HG02870 (cell line): ENCODE measurements at regions not wholly inside any gene's neighbourhood (a gene's known extent, or its start where the extent isn't known, plus 50 kb on each side); places are given as distances from the start of the nearest gene placed in this dataset.

Experiments used
- ATAC-seq: cut with Tn5 transposase; IDR thresholded peaks from one replicate; pipeline ENCODE4 v1.9.1; 2021; ENCODE audit warnings: mild to moderate bottlenecking, moderate library complexity; ENCODE audit not compliant: unreplicated experiment

DNA sequence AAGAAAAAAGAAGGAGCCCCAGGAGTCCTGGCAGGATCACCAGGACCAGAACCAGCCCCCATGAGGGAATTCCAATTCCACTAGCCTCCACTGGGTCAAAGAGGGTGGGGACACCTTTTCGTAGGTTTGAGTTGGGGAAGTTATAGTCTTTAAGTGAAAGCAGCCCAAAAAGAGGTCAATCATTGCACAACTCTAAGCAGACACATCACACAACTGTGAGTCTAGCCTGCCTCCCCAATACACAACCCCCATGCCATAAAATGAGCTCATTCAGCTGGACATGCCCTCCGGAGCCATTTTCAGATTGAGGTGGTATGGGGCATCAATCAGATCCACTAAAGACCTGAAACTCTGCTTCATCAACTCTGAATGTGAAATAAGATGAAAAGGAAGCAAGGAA, 179.9 kb downstream of the NPHP4 start:
- ATAC-seq: no peak

DNA sequence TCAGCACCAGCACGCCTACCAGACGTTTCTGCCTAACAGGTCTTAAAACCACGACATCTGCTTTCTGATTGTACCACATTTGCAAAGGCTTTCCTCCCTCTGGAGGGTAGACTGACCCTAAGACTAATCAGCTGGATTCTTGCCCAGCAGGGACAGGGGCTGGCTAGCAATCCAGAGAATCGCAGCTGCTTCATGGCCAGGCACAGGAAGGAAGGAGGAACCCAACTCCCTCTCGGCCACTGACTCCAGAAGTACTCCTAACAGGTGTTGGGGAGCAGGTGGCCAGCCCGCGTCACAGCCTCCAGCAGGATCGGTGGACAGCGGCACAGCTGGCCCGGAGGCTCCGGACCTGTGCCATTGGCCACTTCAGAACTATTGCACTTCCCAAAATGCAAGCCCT, 180.8 kb downstream of the NPHP4 start:
- no peak for ATAC-seq

GRCh38 chr1:5810553-5811270, 181.5 kb downstream of the NPHP4 start:
- ATAC-seq: no peak

GRCh38 chr1:5810131-5810530, 182.1 kb downstream of the NPHP4 start:
- no peak for ATAC-seq

DNA sequence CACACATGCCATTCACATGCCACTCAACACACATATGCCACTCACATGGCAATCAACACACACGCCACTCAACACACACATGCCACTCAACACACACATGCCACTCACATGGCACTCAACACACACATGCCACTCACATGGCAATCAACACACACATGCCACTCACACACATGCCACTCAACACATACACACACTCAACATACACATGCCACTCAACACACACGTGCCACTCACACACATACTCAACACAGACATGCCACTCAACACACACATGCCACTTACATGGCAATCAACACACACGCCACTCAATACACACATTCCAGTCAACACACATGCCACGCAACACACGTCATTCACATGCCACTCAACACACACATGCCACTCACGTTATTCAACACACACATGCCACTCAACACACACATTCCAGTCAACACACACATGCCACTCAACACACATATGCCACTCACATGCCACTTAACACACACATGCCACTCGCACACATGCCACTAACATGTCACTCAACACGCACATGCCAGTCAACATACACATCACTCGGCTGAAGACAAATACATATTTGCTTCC, 182.9 kb downstream of the NPHP4 start:
- ATAC-seq: no peak

GRCh38 chr1:5803851-5804250, 188.4 kb downstream of the NPHP4 start:
- no peak for ATAC-seq

DNA sequence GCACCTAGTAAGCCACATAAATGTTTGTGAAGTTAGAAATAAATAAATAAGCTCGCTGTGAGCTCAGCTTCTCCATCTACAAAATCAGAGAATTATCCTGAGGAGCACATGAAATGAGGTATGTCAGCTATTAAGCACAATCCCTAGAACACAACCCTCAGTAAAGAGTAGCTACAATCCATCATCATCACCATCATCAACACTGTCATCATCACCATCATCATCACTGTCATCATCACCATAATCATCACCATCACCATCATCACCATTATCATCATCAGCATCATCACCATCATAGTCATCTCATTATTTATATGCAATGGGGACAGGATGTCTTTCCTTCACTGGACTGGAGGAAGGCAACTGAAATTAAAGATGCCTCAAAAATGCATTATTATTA, 189.6 kb downstream of the NPHP4 start:
- no peak for ATAC-seq

GRCh38 chr1:5798904-5799303, 193.3 kb downstream of the NPHP4 start:
- no peak for ATAC-seq

GRCh38 chr1:5798151-5798730, 194.0 kb downstream of the NPHP4 start:
- no peak for ATAC-seq

- ATAC-seq: no peak
Measured at GRCh38 chr1:5796028-5796427, 196.2 kb downstream of the NPHP4 start.

- ATAC-seq: no peak
Measured at GRCh38 chr1:5794279-5794678, 197.9 kb downstream of the NPHP4 start.

GRCh38 chr1:5793516-5793915, 198.7 kb downstream of the NPHP4 start:
- no peak for ATAC-seq

GRCh38 chr1:5781079-5781478, 211.1 kb downstream of the NPHP4 start:
- no peak for ATAC-seq

- ATAC-seq: no peak
Measured at GRCh38 chr1:5780324-5780716, 211.9 kb downstream of the NPHP4 start.

DNA sequence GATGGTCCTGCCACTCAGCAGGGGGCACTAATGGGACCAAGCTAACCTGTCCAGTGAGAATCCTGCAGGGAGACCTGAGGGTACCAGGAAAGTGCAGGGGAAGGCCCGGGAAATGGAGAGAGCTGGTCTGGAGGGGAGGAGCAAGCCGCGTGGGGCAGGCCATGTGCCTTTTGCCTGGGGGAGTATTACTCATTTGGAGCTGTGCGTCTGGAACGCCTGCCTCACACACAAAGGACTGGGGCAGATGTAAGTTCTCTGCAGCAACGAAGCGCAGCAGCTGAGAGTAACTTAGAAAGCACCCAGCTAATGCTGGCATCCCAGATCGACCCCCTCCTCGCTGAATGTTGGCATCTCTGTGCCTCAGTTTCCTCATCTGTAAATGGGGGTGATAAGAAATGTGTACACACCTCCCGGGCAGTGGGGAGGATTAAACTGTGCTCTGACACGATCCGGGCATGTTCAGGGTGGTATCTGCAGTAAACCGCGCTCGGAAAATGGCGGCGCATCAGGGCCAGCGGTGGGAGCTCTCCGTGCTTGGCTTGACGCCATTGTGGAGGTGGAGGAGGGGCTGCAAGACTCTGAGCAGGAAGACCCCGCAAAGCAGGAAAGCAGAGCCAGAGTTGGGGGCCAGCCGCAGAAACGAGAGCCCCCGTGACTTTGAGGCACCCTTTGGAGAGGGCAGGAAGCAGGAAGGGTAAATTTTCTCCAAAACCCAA, 212.5 kb downstream of the NPHP4 start:
- ATAC-seq: no peak

DNA sequence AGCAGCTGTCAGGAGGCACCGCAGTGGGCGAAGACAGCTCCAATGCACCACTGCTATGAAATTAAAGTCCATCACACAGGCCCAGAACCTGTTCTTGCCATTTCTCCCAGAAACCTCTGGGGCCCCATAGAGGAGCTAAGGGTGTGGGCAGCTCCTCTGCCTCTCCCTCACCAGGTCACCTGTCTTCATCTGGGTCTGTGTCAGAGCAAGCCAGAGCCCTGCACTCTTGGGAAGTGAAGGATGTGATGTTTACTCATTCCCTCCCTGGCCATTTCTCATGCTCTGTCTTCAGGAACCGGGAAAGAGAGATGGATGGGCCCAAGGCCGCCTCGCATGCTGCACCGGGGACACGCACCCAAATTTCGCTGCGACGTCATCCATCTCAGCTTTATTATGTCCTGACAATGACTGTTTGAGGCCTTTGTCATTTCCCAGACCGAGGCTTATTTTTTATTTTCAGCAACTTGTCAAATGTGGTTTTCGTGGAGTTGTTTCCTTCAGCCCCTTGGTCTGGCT, 216.1 kb downstream of the NPHP4 start:
- ATAC-seq: no peak

GRCh38 chr1:5774019-5774418, 218.2 kb downstream of the NPHP4 start:
- ATAC-seq: no peak

DNA sequence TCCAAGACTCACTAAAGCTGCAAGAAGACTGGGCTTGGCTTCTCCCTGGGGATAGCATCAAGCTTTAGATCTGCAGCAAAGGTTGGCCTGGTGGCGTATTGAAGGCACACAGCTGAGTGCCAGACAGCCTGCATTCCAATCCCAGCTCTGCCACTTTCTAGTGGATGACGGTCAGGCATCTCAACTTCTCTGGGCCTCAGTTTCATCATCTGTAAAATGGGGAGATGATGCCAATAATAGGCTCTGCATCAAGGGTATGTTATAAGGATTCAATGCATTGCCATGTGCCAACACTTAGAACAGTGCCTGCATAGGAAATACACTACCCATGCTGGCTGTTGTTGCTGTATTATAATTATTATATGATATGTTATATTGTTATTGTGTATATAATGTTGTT, 220.4 kb downstream of the NPHP4 start:
- ATAC-seq: no peak

DNA sequence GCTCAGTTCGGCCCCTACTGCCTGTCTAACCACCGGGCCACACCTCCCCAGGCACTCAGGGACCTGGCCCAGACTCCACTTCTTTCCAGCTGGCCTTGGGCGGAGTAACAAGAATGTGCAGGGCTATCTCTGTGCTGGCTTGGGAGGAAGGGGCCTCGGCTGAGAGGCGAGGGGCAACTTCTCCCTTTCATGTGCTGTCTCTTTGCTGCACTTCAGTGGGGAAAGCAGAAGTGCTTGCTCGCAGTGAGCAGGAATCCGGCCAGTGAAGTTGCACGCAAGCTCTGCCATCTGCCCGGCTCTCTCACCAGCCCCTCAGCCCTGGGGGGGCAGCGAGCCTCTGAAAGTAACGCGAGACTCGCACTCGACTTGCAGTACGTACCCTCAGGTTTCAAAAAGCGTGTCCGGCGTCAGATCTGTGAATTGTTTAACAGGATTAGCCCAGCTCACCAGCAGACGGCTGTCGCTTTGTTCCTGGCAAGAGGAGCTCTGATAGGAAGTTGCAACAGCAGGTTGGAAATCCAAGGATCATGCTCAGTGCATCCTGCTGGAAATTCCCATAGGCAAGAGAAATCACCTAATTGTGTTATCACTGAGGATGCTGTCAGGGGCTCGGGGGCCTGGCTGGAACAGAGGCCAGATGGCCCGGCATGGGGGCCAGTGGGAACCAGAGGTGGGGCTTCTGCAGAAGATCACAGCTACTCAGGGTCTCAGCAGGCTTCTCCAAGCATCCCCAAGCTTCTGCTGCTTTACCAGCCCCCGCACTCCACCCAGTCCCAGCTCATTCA, 221.1 kb downstream of the NPHP4 start:
- ATAC-seq: no peak

- no peak for ATAC-seq
Measured at GRCh38 chr1:5769760-5770159, 222.5 kb downstream of the NPHP4 start.

DNA sequence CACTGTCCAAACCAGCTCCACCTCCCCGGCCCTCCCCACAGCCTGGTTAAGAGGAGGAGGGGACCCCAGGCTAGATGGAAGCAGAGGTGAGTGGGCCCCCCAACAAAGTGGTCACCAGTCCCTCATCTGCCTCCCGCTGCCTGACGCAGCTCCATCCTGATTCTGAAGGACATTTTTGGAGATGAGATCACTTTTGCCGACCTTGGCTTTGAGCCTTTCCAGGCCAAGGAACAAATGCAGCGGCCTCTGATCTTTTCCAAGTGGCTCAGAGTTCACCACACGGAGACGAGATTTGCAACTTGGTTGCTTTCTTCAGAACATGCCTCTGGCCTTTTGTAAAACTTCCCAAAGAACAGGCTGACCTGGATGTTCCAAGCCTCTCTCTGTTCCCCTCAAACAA, 223.1 kb downstream of the NPHP4 start:
- ATAC-seq: no peak
